ENCODE measurements at regions not wholly inside any gene's neighbourhood (a gene's known extent, or its start where the extent isn't known, plus 50 kb on each side); places are given as distances from the start of the nearest gene placed in this dataset.

GRCh38 chr10:24009736-24010135 lies 199.2 kb upstream of the KIAA1217 start:
- WGBS, 2 experiments (ENCODE audit: extremely low coverage in 1 of 2, insufficient coverage in 1 of 2, insufficient read length in 1 of 2, insufficient replicate concordance in 2 of 2, low coverage in 1 of 2, low lambda C conversion rate in 2 of 2, missing lambda C conversion rate in 1 of 2), result 100% methylated on average over 1 of the region's 1 CpG; no CpG with 5 or more reads in 1 of the 2 experiments
- CTCF ChIA-PET (ENCODE audit: partially characterized antibody), result interaction anchor here (1.4 to 2.1 kb wide), 3 partner anchors 16 to 543 kb away, joined by 3 to 20 read pairs (median 4); no protein-coding TSS in a partner anchor

More at GRCh38 chr10:24009736-24010135, 199.2 kb upstream of the KIAA1217 start:
- no peaks in the 10 kb centered on the region for H3K79me1 ChIP-seq (ENCODE audit: low read depth, low read length)
- H2BK120ac ChIP-seq (replicated peaks; ENCODE audit: low read depth, low read length), result no peak overlapping the region
- H3K4me1 ChIP-seq (replicated peaks in 1 of 4; ENCODE audit: control insufficient read depth in 3 of 4, insufficient read depth in 4 of 4, low read length in 3 of 4), result peaks cover 0 to 11% (median 5%) of the 10 kb centered on the region in 4 experiments; a peak in 4 of 7 replicates
- no peak overlapping the region for H2AK5ac ChIP-seq (ENCODE audit: low read depth, low read length)
- H4K8ac ChIP-seq (ENCODE audit: extremely low read depth, insufficient read depth, low read length), result no peak overlapping the region
- H3K27me3 ChIP-seq (replicated peaks in 1 of 4; ENCODE audit: control insufficient read depth in 3 of 4, extremely low read depth in 1 of 4, insufficient read depth in 3 of 4, low read length in 3 of 4), result no peaks in the 10 kb centered on the region
- no peak overlapping the region for H2AFZ ChIP-seq (ENCODE audit: low read length)
- H3K23ac ChIP-seq (ENCODE audit: insufficient read length), result no peak overlapping the region
- no peak overlapping the region for H3K56ac ChIP-seq (replicated peaks; ENCODE audit: insufficient read length, low read depth, low read length)
- H3K4me2 ChIP-seq (ENCODE audit: insufficient read depth in 1 of 2, low read depth in 2 of 2, low read length in 2 of 2), result no peak overlapping the region
- H2BK12ac ChIP-seq (ENCODE audit: low read depth, low read length), result no peak overlapping the region
- DNase-seq (ENCODE audit: low read depth in 1 of 2, low spot score in 2 of 2) (no peak), FAIRE-seq (no peak)
- H3K18ac ChIP-seq (ENCODE audit: extremely low read depth, low read length), result no peak overlapping the region
- no peak overlapping the region for H3K27ac ChIP-seq (ENCODE audit: low read depth, low read length)
- no peaks in the 10 kb centered on the region for H4K20me1 ChIP-seq (replicated peaks in 1 of 2; ENCODE audit: control insufficient read depth in 1 of 2, insufficient read depth in 2 of 2, low read length in 2 of 2)
- no peak overlapping the region for H3K14ac ChIP-seq (ENCODE audit: insufficient read length)
- H3K9me3 ChIP-seq (ENCODE audit: insufficient read depth in 2 of 2, low read depth in 1 of 2, low read length in 1 of 2), result no peaks in the 10 kb centered on the region
- POLR2A ChIA-PET (ENCODE audit: partially characterized antibody), result no interaction called here
- no peak overlapping the region for H3K9ac ChIP-seq (replicated peaks in 1 of 4; ENCODE audit: extremely low read depth in 1 of 4, low read depth in 3 of 4, low read length in 3 of 4)
- no peak overlapping the region for H2BK5ac ChIP-seq (ENCODE audit: low read depth, low read length)
- H3K4me3 ChIP-seq (ENCODE audit: extremely low read depth in 1 of 4, insufficient read depth in 2 of 4, low read depth in 3 of 4, low read length in 4 of 4), result no peak overlapping the region
- no peaks in the 10 kb centered on the region for H3K36me3 ChIP-seq (ENCODE audit: control insufficient read depth in 2 of 4, insufficient read depth in 4 of 4, low read length in 3 of 4)
- H3K4ac ChIP-seq (replicated peaks; ENCODE audit: insufficient read length, low read depth, low read length), result no peak overlapping the region
- H2BK15ac ChIP-seq (ENCODE audit: low read length), result no peak overlapping the region
- no peaks in the 10 kb centered on the region for H3K79me2 ChIP-seq (ENCODE audit: control insufficient read depth in 1 of 2, insufficient read depth in 2 of 2, low read length in 2 of 2)
- no peak overlapping the region for H4K5ac ChIP-seq (ENCODE audit: insufficient read length, low read depth, low read length)
- no peak overlapping the region for H2BK20ac ChIP-seq (ENCODE audit: low read length)
- H3K23me2 ChIP-seq (ENCODE audit: low read depth, low read length), result no peaks in the 10 kb centered on the region
- TF ChIP-seq MAX (IDR thresholded peaks at IDR 0.05) (no peak), SP2 (IDR thresholded peaks at IDR 0.05; ENCODE audit: low read length) (no peak), CHD1 (IDR thresholded peaks at IDR 0.05; ENCODE audit: low read depth, low read length) (no peak)
- H4K91ac ChIP-seq (replicated peaks; ENCODE audit: insufficient read length, low read length), result no peak overlapping the region
